HFFc6 (cell line): ENCODE measurements at regions not wholly inside any gene's neighbourhood (a gene's known extent, or its start where the extent isn't known, plus 50 kb on each side); places are given as distances from the start of the nearest gene placed in this dataset.

Experiments used
- DNase-seq: peaks from one replicate; pipeline ENCODE4 v3.0.0-alpha.2; 2018
- H3K27ac Mint-ChIP-seq: 2 replicates; pipeline ENCODE4 v1.8.0; 2020; ENCODE audit warnings: mild to moderate bottlenecking, mixed read lengths
- H3K27me3 Mint-ChIP-seq: 2 replicates; pipeline ENCODE4 v1.8.0; 2021; ENCODE audit warnings: mild to moderate bottlenecking, moderate library complexity, mixed read lengths; ENCODE audit not compliant: insufficient read depth
- H3K36me3 Mint-ChIP-seq: 2 replicates; pipeline ENCODE4 v1.8.0; 2021; ENCODE audit warnings: low read depth, mixed read lengths
- H3K4me1 Mint-ChIP-seq: 2 replicates; pipeline ENCODE4 v1.8.0; 2020; ENCODE audit warnings: low read depth, mixed read lengths
- H3K4me3 Mint-ChIP-seq: 2 replicates; pipeline ENCODE4 v1.8.0; 2020; ENCODE audit warnings: mild to moderate bottlenecking, moderate library complexity, mixed read lengths
- H3K9me3 Mint-ChIP-seq: 2 replicates; pipeline ENCODE4 v1.8.0; 2020; ENCODE audit warnings: mild to moderate bottlenecking, mixed read lengths
- CTCF ChIP-seq: fragments of 200-600 bp; sonication (generic); IDR thresholded peaks from 2 replicates; pipeline ENCODE4 v1.5.0; 2021; ENCODE audit warnings: antibody characterized with exemption, mild to moderate bottlenecking

DNA sequence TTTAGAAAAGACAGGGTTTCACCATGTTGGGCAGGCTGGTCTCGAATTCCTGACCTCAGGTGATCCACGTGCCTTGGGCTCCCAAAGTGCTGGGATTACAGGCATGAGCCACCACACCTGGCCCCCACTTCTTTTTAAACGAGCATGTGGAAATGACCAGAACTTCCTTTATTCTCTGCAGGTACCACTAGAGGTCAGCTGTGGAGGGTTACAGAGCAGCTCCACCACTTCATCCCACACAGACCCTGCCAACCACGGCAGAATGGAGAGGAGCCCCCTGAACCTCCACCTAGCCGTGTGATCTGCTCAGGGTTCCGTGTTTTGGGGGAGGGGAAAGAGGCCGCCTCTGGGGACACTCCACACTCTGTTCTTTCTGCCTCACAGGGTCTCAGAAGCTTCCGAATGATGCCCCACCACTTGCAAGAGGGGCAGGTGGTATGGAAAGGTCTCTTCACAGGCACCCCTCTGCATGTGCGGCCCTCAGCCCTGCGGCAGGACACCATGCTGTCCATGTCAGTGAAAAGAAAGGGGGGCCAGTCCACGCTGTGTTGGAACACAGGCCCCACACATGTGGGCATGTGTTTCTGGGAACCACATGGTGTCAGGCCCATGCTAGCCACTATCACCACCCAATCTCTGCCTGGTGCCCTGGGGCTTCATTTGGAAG lies 465.0 kb downstream of the TSHZ3 start:
- Mint-ChIP-seq H3K27me3 (no peaks in the 10 kb centered on the region; the same call in 1 of the 2 replicates), H3K9me3 (peaks cover 42% of the 10 kb centered on the region), H3K4me3 (no peak overlapping the region), H3K4me1 (no peaks in the 10 kb centered on the region), H3K36me3 (no peaks in the 10 kb centered on the region), H3K27ac (no peak overlapping the region)
- TF ChIP-seq CTCF: no peak
- DNase-seq: no peak

GRCh38 chr19:30883071-30883470 lies 466.2 kb downstream of the TSHZ3 start:
- H3K4me3 Mint-ChIP-seq: no peak overlapping the region
- DNase-seq: no peak
- H3K27ac Mint-ChIP-seq: no peak overlapping the region
- TF ChIP-seq CTCF: no peak
- no peaks in the 10 kb centered on the region for H3K4me1 Mint-ChIP-seq
- H3K9me3 Mint-ChIP-seq: peaks cover 45% of the 10 kb centered on the region
- H3K36me3 Mint-ChIP-seq: no peaks in the 10 kb centered on the region
- no peaks in the 10 kb centered on the region; the same call in 1 of the 2 replicates for H3K27me3 Mint-ChIP-seq

DNA sequence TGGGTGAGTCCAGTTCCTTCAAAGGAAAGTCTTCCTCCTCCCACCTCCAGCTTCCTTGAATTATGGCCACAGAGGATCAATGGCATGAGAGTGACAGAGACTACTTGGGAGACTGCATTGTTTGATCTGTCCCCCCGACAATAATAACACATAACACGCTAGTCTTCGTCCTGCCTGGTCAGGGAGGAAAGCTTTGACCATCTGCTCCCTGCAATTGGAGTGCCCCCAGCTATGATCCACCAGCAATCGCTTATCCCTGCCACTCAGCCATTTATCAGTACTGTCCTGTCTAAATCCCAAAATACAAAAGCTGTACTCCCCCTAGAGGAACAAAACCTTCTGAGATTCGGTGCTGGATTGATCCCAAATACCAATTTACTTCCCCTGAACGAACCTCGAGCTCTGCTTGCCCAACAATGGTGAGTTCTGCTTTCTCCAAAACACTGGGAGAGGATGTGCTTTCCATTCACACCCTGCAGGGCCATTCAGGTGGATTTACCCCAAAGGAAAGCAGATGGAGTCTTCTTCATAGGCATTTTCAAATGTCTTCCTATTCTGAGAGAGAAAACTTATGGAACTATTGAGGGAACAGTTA lies 466.7 kb downstream of the TSHZ3 start:
- H3K27ac Mint-ChIP-seq: no peak overlapping the region
- H3K4me3 Mint-ChIP-seq: no peak overlapping the region
- no peaks in the 10 kb centered on the region; the same call in 1 of the 2 replicates for H3K27me3 Mint-ChIP-seq
- no peaks in the 10 kb centered on the region for H3K36me3 Mint-ChIP-seq
- no peak for TF ChIP-seq CTCF
- peaks cover 45% of the 10 kb centered on the region for H3K9me3 Mint-ChIP-seq
- no peak for DNase-seq
- no peaks in the 10 kb centered on the region for H3K4me1 Mint-ChIP-seq

DNA sequence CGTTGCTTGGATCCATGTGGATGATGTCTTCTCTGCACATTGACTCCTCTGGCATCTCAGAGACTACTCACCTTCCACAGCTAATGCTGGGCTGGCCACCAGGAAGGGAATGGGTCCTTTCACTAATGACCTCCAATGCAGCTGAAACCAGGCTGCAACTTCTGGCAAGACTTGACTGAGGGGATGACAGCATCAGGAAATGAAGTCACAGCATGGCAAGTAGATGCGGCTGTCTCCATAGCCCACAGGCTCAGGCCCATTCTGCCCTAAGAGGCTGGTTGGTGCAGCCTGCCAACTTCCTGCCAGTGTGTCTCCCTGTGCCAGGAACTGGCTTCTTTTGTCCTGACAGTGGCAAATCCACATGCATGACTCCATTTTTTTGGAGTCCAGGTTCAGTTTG lies 467.3 kb downstream of the TSHZ3 start:
- TF ChIP-seq CTCF: no peak
- no peaks in the 10 kb centered on the region; the same call in 1 of the 2 replicates for H3K27me3 Mint-ChIP-seq
- H3K36me3 Mint-ChIP-seq: no peaks in the 10 kb centered on the region
- no peak overlapping the region for H3K27ac Mint-ChIP-seq
- H3K4me3 Mint-ChIP-seq: no peak overlapping the region
- no peaks in the 10 kb centered on the region for H3K4me1 Mint-ChIP-seq
- peaks cover 47% of the 10 kb centered on the region for H3K9me3 Mint-ChIP-seq
- no peak for DNase-seq

- Mint-ChIP-seq H3K4me3 (no peak overlapping the region), H3K4me1 (no peaks in the 10 kb centered on the region), H3K9me3 (peaks cover 49% of the 10 kb centered on the region), H3K27ac (no peak overlapping the region), H3K36me3 (no peaks in the 10 kb centered on the region), H3K27me3 (no peaks in the 10 kb centered on the region; the same call in 1 of the 2 replicates)
- no peak for DNase-seq
- TF ChIP-seq CTCF: no peak
Observed at GRCh38 chr19:30881281-30881680, 468.0 kb downstream of the TSHZ3 start.
